ENCODE measurements at regions not wholly inside any gene's neighbourhood (a gene's known extent, or its start where the extent isn't known, plus 50 kb on each side); places are given as distances from the start of the nearest gene placed in this dataset.

GRCh38 chr16:51872524-51872923 is 674.4 kb downstream of the TOX3 start:
- TF ChIP-seq ZFX (IDR thresholded peaks at IDR 0.05; ENCODE audit: borderline replicate concordance) (no peak), CTCF (IDR thresholded peaks at IDR 0.05) (no peak)
- no peak overlapping the region for H3K27ac ChIP-seq

- H3K27ac ChIP-seq: no peak overlapping the region
- TF ChIP-seq CTCF (IDR thresholded peaks at IDR 0.05) (no peak), ZFX (IDR thresholded peaks at IDR 0.05; ENCODE audit: borderline replicate concordance) (no peak)
Observed at GRCh38 chr16:51870296-51870854, 676.6 kb downstream of the TOX3 start.

GRCh38 chr16:51869176-51869575 is 677.8 kb downstream of the TOX3 start:
- no peak overlapping the region for H3K27ac ChIP-seq
- no peak for TF ChIP-seq ZFX (IDR thresholded peaks at IDR 0.05; ENCODE audit: borderline replicate concordance)
- TF ChIP-seq CTCF (IDR thresholded peaks at IDR 0.05): no peak

GRCh38 chr16:51868631-51869030 is 678.3 kb downstream of the TOX3 start:
- H3K27ac ChIP-seq: no peak overlapping the region
- TF ChIP-seq ZFX (IDR thresholded peaks at IDR 0.05; ENCODE audit: borderline replicate concordance): no peak
- TF ChIP-seq CTCF (IDR thresholded peaks at IDR 0.05): no peak

DNA sequence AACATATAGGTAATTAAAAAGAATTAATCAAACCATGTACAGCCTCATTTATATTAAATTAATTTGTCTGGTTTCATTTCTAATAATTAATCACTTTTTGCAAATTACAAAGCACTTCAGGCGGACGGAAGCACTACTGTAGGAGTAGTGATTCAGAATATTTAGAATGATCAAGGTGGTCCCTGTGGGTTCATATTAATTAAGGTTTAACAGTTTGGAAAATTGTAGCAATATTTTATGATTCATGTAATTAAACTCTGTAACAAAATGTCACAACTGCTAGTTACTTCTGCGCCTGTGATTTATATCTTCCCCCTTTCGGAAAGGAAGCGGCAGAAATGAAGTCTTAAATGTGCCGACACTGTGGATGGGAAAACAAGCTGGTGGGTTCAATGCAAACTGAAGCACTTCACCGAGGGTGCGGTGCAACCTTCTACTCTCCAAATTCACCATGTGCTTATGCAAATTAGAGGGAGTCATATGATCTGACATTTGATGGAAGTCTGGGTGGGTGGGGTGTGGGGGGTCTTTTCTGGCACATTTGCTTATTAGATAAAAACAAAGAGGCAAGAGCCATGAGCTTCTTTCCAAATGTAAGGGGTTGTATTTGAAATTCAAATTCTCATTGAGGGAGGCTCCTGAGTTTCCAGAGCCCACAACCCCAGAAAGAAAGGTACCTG is 679.4 kb downstream of the TOX3 start:
- H3K27ac ChIP-seq: no peak overlapping the region
- TF ChIP-seq ZFX (IDR thresholded peaks at IDR 0.05; ENCODE audit: borderline replicate concordance): no peak
- TF ChIP-seq CTCF (IDR thresholded peaks at IDR 0.05): no peak

GRCh38 chr16:51864575-51864974 is 682.4 kb downstream of the TOX3 start:
- TF ChIP-seq ZFX (IDR thresholded peaks at IDR 0.05; ENCODE audit: borderline replicate concordance) (no peak), CTCF (IDR thresholded peaks at IDR 0.05) (no peak)
- no peak overlapping the region for H3K27ac ChIP-seq

DNA sequence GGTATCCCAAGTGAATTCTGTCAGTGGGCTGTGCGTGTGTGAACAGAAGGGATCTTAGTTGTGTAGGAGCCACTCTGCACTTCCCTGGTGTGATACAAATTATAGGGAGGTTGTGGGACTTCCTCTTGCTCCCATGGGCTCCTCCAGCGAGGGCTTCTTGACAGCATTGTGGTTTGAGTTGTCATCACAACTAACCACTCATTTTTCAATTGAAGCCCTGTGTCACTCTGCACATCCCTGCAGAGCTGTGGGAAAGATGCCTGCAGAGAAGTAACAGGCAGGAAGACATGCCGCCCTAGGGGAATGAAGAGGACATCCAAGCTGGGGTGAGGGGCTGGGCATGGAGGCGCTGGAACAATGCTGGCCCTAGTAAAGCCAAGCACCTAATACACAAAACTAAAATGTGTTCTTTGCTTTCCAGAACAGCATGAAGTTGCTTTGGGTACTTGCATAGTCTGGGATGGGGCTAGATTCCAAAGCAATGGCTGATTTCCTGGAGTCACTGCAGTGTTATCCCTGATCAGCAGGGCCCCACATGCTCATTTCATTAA is 692.5 kb downstream of the TOX3 start:
- H3K27ac ChIP-seq: no peak overlapping the region
- TF ChIP-seq ZFX (IDR thresholded peaks at IDR 0.05; ENCODE audit: borderline replicate concordance) (no peak), CTCF (IDR thresholded peaks at IDR 0.05) (no peak)
